ENCODE measurements at regions not wholly inside any gene's neighbourhood (a gene's known extent, or its start where the extent isn't known, plus 50 kb on each side); places are given as distances from the start of the nearest gene placed in this dataset.

DNA sequence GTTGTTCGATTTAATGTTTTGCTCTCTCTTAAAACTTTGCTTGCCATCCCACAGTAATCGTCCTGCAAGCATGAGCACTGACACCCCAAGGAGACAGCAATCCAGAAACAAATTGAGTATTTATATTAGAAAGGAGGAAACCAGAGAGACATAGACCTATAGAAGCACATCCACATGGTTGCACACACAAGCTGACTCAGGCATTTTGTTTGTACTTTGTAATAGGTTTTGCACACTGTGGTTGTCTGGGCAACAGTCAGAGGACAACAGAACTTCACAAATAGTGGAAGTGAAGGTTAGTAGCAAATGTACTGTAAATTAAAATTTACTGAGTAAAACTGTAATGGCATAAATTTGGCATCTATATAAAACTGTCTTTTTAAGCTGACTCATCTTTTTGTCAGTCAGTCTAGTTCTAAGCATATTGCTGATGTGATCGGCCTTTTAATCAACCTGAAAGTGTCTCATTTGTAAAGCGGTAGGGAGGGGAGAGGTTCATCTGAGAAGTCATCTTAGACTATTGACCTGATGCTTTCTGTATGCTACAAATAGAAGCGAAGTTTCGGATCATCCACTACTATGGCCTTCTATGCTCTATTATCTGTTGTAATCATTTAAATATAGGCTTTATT lies 1624.7 kb downstream of the ARAP2 start:
- Histone ChIP-seq H3K36me3 (ENCODE audit: insufficient read depth, low read length) (no peaks in the 10 kb centered on the region), H3K79me2 (ENCODE audit: insufficient read depth, low read length) (no peaks in the 10 kb centered on the region), H3K4me2 (ENCODE audit: low read depth, low read length, poor library complexity, severe bottlenecking) (no peak overlapping the region), H3K27me3 (ENCODE audit: insufficient read depth, low read length, poor library complexity, severe bottlenecking) (no peaks in the 10 kb centered on the region), H4K20me1 (ENCODE audit: insufficient read depth, low read length, poor library complexity, severe bottlenecking) (no peaks in the 10 kb centered on the region), H3K9me3 (ENCODE audit: insufficient read depth, low read depth, low read length) (no peaks in the 10 kb centered on the region), H3K9ac (ENCODE audit: low read depth, low read length, poor library complexity, severe bottlenecking) (no peak overlapping the region), H3K4me1 (ENCODE audit: insufficient read depth, low read length, poor library complexity, severe bottlenecking) (no peaks in the 10 kb centered on the region), H2AFZ (ENCODE audit: low read length) (no peak overlapping the region), H3K4me3 (ENCODE audit: low read length, poor library complexity, severe bottlenecking) (no peak overlapping the region), H3F3A (ENCODE audit: low read depth) (no peaks in the 10 kb centered on the region), H3K9me2 (replicated peaks; ENCODE audit: low read depth, low read length) (no peaks in the 10 kb centered on the region)
- TF ChIP-seq CTCF (conservative IDR thresholded peaks at IDR 0.05; ENCODE audit: low read length) (no peak), EZH2phosphoT487 (IDR thresholded peaks at IDR 0.05; ENCODE audit: borderline replicate concordance) (no peak)

DNA sequence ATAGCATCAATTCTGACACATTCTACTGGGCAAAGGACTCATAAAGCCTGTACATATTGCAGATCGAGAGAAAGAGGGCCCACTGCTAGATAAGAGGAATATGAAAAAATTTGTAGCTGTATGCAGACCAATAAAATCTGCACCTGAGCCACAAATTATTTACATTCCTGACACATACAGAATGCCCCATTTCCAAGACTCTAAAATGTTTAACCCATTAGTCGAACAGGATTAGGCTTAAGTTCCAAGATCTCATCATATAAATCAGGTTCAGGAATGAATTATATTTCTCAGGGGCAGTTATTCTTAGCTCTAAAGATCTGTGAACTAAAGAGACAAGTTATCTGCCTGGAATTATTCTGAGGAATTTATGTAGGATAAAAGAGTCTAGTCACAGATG lies 1615.8 kb downstream of the ARAP2 start:
- Histone ChIP-seq H3K4me1 (ENCODE audit: insufficient read depth, low read length, poor library complexity, severe bottlenecking) (no peaks in the 10 kb centered on the region), H3K4me2 (ENCODE audit: low read depth, low read length, poor library complexity, severe bottlenecking) (no peak overlapping the region), H3K9me3 (ENCODE audit: insufficient read depth, low read depth, low read length) (no peaks in the 10 kb centered on the region), H4K20me1 (ENCODE audit: insufficient read depth, low read length, poor library complexity, severe bottlenecking) (no peaks in the 10 kb centered on the region), H3F3A (ENCODE audit: low read depth) (no peaks in the 10 kb centered on the region), H3K9ac (ENCODE audit: low read depth, low read length, poor library complexity, severe bottlenecking) (no peak overlapping the region), H3K4me3 (ENCODE audit: low read length, poor library complexity, severe bottlenecking) (no peak overlapping the region), H3K9me2 (replicated peaks; ENCODE audit: low read depth, low read length) (no peaks in the 10 kb centered on the region), H3K79me2 (ENCODE audit: insufficient read depth, low read length) (no peaks in the 10 kb centered on the region), H3K27me3 (ENCODE audit: insufficient read depth, low read length, poor library complexity, severe bottlenecking) (no peaks in the 10 kb centered on the region), H2AFZ (ENCODE audit: low read length) (no peak overlapping the region), H3K36me3 (ENCODE audit: insufficient read depth, low read length) (no peaks in the 10 kb centered on the region)
- no peak for TF ChIP-seq CTCF (conservative IDR thresholded peaks at IDR 0.05; ENCODE audit: low read length)
- TF ChIP-seq EZH2phosphoT487 (IDR thresholded peaks at IDR 0.05; ENCODE audit: borderline replicate concordance), result no peak

DNA sequence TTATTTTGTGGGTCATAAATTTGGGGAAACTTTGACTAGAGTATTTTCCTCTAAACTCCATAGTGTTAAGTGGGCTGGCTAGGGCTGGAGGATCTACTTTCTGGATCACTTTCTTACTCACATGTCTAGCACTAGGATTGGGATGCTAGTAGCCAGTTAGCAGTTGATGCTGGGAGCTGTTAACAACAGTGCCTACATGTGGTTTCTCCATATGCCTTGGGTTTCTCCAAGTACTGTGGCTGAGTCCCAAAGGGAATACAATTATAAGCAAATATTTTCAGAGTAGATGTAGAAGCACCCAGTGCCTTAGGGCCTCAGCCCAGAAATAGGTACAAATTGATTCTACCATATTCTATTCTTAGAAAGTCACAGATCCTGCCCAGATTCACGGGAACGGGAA lies 1614.9 kb downstream of the ARAP2 start:
- no peaks in the 10 kb centered on the region for H3K36me3 ChIP-seq (ENCODE audit: insufficient read depth, low read length)
- no peaks in the 10 kb centered on the region for H3F3A ChIP-seq (ENCODE audit: low read depth)
- TF ChIP-seq EZH2phosphoT487 (IDR thresholded peaks at IDR 0.05; ENCODE audit: borderline replicate concordance) (no peak), CTCF (conservative IDR thresholded peaks at IDR 0.05; ENCODE audit: low read length) (no peak)
- H3K79me2 ChIP-seq (ENCODE audit: insufficient read depth, low read length), result no peaks in the 10 kb centered on the region
- no peaks in the 10 kb centered on the region for H4K20me1 ChIP-seq (ENCODE audit: insufficient read depth, low read length, poor library complexity, severe bottlenecking)
- H3K4me1 ChIP-seq (ENCODE audit: insufficient read depth, low read length, poor library complexity, severe bottlenecking), result no peaks in the 10 kb centered on the region
- H3K9me2 ChIP-seq (replicated peaks; ENCODE audit: low read depth, low read length), result no peaks in the 10 kb centered on the region
- H3K4me3 ChIP-seq (ENCODE audit: low read length, poor library complexity, severe bottlenecking), result no peak overlapping the region
- no peaks in the 10 kb centered on the region for H3K27me3 ChIP-seq (ENCODE audit: insufficient read depth, low read length, poor library complexity, severe bottlenecking)
- no peak overlapping the region for H3K9ac ChIP-seq (ENCODE audit: low read depth, low read length, poor library complexity, severe bottlenecking)
- H2AFZ ChIP-seq (ENCODE audit: low read length), result no peak overlapping the region
- no peak overlapping the region for H3K4me2 ChIP-seq (ENCODE audit: low read depth, low read length, poor library complexity, severe bottlenecking)
- H3K9me3 ChIP-seq (ENCODE audit: insufficient read depth, low read depth, low read length), result no peaks in the 10 kb centered on the region

Data from Loucy (cell line).